ENCODE measurements at regions not wholly inside any gene's neighbourhood (a gene's known extent, or its start where the extent isn't known, plus 50 kb on each side); places are given as distances from the start of the nearest gene placed in this dataset.

- TF ChIP-seq EZH2phosphoT487 (IDR thresholded peaks at IDR 0.05; ENCODE audit: low read depth, severe bottlenecking, unreplicated experiment) (no peak), CTCF (IDR thresholded peaks at IDR 0.05; ENCODE audit: poor library complexity) (no peak), EZH2 (IDR thresholded peaks at IDR 0.05; ENCODE audit: borderline replicate concordance) (no peak)
- WGBS (ENCODE audit: low lambda C conversion rate, missing lambda C conversion rate): 78% methylated on average over 4 of the region's 4 CpGs
- Histone ChIP-seq H2AFZ (no peak overlapping the region), H3K9me3 (ENCODE audit: low read depth) (no peaks in the 10 kb centered on the region), H3K4me3 (no peak overlapping the region), H3K9me2 (replicated peaks; ENCODE audit: insufficient read depth) (no peaks in the 10 kb centered on the region), H3K27me3 (no peaks in the 10 kb centered on the region), H3K79me2 (no peaks in the 10 kb centered on the region), H3K4me2 (no peak overlapping the region), H4K20me1 (ENCODE audit: insufficient read depth, poor library complexity, severe bottlenecking) (no peaks in the 10 kb centered on the region), H3K27ac (no peak overlapping the region), H3K36me3 (replicated peaks; ENCODE audit: insufficient read depth, low read depth) (no peaks in the 10 kb centered on the region), H3K4me1 (ENCODE audit: insufficient read depth) (no peaks in the 10 kb centered on the region)
- no peak for DNase-seq (ENCODE audit: low spot score)
Measured at GRCh38 chr9:106677830-106678229, 185.1 kb upstream of the ZNF462 start.

- H3K36me3 ChIP-seq (replicated peaks; ENCODE audit: insufficient read depth, low read depth): no peaks in the 10 kb centered on the region
- H3K4me1 ChIP-seq (ENCODE audit: insufficient read depth): no peaks in the 10 kb centered on the region
- TF ChIP-seq EZH2 (IDR thresholded peaks at IDR 0.05; ENCODE audit: borderline replicate concordance): no peak
- TF ChIP-seq CTCF (IDR thresholded peaks at IDR 0.05; ENCODE audit: poor library complexity): no peak
- no peak for TF ChIP-seq EZH2phosphoT487 (IDR thresholded peaks at IDR 0.05; ENCODE audit: low read depth, severe bottlenecking, unreplicated experiment)
- H3K9me3 ChIP-seq (ENCODE audit: low read depth): no peaks in the 10 kb centered on the region
- no peaks in the 10 kb centered on the region for H3K9me2 ChIP-seq (replicated peaks; ENCODE audit: insufficient read depth)
- H2AFZ ChIP-seq: no peak overlapping the region
- DNase-seq (ENCODE audit: low spot score): no peak
- H3K4me2 ChIP-seq: no peak overlapping the region
- no peaks in the 10 kb centered on the region for H3K27me3 ChIP-seq
- no peaks in the 10 kb centered on the region for H4K20me1 ChIP-seq (ENCODE audit: insufficient read depth, poor library complexity, severe bottlenecking)
- H3K27ac ChIP-seq: no peak overlapping the region
- H3K79me2 ChIP-seq: no peaks in the 10 kb centered on the region
- no peak overlapping the region for H3K4me3 ChIP-seq
Measured at GRCh38 chr9:106678273-106678672, 184.7 kb upstream of the ZNF462 start.

- no peaks in the 10 kb centered on the region for H3K9me2 ChIP-seq (replicated peaks; ENCODE audit: insufficient read depth)
- H2AFZ ChIP-seq: no peak overlapping the region
- 22% methylated on average over 2 of the region's 2 CpGs for WGBS (ENCODE audit: low lambda C conversion rate, missing lambda C conversion rate)
- H3K36me3 ChIP-seq (replicated peaks; ENCODE audit: insufficient read depth, low read depth): no peaks in the 10 kb centered on the region
- no peaks in the 10 kb centered on the region for H4K20me1 ChIP-seq (ENCODE audit: insufficient read depth, poor library complexity, severe bottlenecking)
- no peaks in the 10 kb centered on the region for H3K79me2 ChIP-seq
- no peaks in the 10 kb centered on the region for H3K4me1 ChIP-seq (ENCODE audit: insufficient read depth)
- no peak overlapping the region for H3K4me2 ChIP-seq
- no peak for DNase-seq (ENCODE audit: low spot score)
- no peak for TF ChIP-seq EZH2 (IDR thresholded peaks at IDR 0.05; ENCODE audit: borderline replicate concordance)
- no peak for TF ChIP-seq EZH2phosphoT487 (IDR thresholded peaks at IDR 0.05; ENCODE audit: low read depth, severe bottlenecking, unreplicated experiment)
- no peak for TF ChIP-seq CTCF (IDR thresholded peaks at IDR 0.05; ENCODE audit: poor library complexity)
- no peaks in the 10 kb centered on the region for H3K9me3 ChIP-seq (ENCODE audit: low read depth)
- no peak overlapping the region for H3K4me3 ChIP-seq
- no peak overlapping the region for H3K27ac ChIP-seq
- H3K27me3 ChIP-seq: no peaks in the 10 kb centered on the region
Measured at GRCh38 chr9:106682420-106682819, 180.5 kb upstream of the ZNF462 start.

GRCh38 chr9:106683454-106683853 is 179.5 kb upstream of the ZNF462 start:
- Histone ChIP-seq H3K27ac (no peak overlapping the region), H3K27me3 (no peaks in the 10 kb centered on the region), H3K9me2 (replicated peaks; ENCODE audit: insufficient read depth) (no peaks in the 10 kb centered on the region), H3K4me2 (no peak overlapping the region), H3K79me2 (no peaks in the 10 kb centered on the region), H3K4me1 (ENCODE audit: insufficient read depth) (no peaks in the 10 kb centered on the region), H2AFZ (no peak overlapping the region), H4K20me1 (ENCODE audit: insufficient read depth, poor library complexity, severe bottlenecking) (no peaks in the 10 kb centered on the region), H3K36me3 (replicated peaks; ENCODE audit: insufficient read depth, low read depth) (no peaks in the 10 kb centered on the region), H3K9me3 (ENCODE audit: low read depth) (no peaks in the 10 kb centered on the region), H3K4me3 (no peak overlapping the region)
- TF ChIP-seq EZH2phosphoT487 (IDR thresholded peaks at IDR 0.05; ENCODE audit: low read depth, severe bottlenecking, unreplicated experiment) (no peak), EZH2 (IDR thresholded peaks at IDR 0.05; ENCODE audit: borderline replicate concordance) (no peak), CTCF (IDR thresholded peaks at IDR 0.05; ENCODE audit: poor library complexity) (no peak)
- DNase-seq (ENCODE audit: low spot score): no peak

All from hepatocyte (in vitro differentiated cells).